Fibroblast of lung (primary cell): ENCODE measurements at regions not wholly inside any gene's neighbourhood (a gene's known extent, or its start where the extent isn't known, plus 50 kb on each side); places are given as distances from the start of the nearest gene placed in this dataset.

ENCODE experiments used
- EZH2 ChIP-seq: IDR thresholded peaks from 2 replicates; pipeline ENCODE4 v1.5.1; 2012; ENCODE audit warnings: low read length, control low read depth, mild to moderate bottlenecking; ENCODE audit errors: missing control alignments
- TF ChIP-seq, protein P1 (sequence below), 2 donors: IDR thresholded peaks in 1 of 2; conservative IDR thresholded peaks in 1 of 2; 1 replicate in 1 of 2; 2 replicates in 1 of 2; pipeline ENCODE4 v1.5.1; 2011 to 2012; ENCODE audit warnings: low read length in 2 of 2, control low read depth in 1 of 2, inconsistent platforms in 1 of 2, low read depth in 1 of 2, mild to moderate bottlenecking in 1 of 2

DNA sequence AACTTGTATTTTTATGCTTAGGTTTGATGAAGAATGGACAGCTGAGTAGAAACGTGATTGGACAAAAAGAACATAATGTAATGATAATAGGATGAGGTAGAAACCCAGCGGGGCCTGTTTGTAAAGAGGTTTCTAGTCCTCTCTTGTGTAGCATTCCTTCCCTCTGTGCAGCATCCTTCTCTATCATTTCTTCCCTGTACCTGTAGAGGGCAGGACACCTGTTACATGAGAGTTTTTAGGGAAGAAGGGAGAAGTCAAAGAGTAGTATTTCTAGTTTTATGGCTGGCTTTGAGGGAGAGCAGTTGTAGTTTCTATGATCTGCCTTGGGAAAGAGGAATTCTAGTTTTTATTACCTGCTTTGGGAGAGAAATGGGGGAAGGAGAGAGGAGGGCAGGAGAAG is 162.1 kb upstream of the FST start:
- TF ChIP-seq, protein P1, sequence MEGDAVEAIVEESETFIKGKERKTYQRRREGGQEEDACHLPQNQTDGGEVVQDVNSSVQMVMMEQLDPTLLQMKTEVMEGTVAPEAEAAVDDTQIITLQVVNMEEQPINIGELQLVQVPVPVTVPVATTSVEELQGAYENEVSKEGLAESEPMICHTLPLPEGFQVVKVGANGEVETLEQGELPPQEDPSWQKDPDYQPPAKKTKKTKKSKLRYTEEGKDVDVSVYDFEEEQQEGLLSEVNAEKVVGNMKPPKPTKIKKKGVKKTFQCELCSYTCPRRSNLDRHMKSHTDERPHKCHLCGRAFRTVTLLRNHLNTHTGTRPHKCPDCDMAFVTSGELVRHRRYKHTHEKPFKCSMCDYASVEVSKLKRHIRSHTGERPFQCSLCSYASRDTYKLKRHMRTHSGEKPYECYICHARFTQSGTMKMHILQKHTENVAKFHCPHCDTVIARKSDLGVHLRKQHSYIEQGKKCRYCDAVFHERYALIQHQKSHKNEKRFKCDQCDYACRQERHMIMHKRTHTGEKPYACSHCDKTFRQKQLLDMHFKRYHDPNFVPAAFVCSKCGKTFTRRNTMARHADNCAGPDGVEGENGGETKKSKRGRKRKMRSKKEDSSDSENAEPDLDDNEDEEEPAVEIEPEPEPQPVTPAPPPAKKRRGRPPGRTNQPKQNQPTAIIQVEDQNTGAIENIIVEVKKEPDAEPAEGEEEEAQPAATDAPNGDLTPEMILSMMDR (conservative IDR thresholded peaks at IDR 0.05 in 1 of 2, IDR thresholded peaks at IDR 0.05 in 1 of 2; ENCODE audit: low read depth in 1 of 2, low read length in 2 of 2), result no peak
- TF ChIP-seq EZH2, result no peak
